ENCODE measurements at regions not wholly inside any gene's neighbourhood (a gene's known extent, or its start where the extent isn't known, plus 50 kb on each side); places are given as distances from the start of the nearest gene placed in this dataset.

GRCh38 chr5:120394259-120394658 lies 69.8 kb upstream of the PRR16 start:
- H3K27me3 ChIP-seq: no peaks in the 10 kb centered on the region
- no peak overlapping the region for H3K27ac ChIP-seq
- TF ChIP-seq CTCF (IDR thresholded peaks at IDR 0.05): no peak
- no peaks in the 10 kb centered on the region for H3K9me3 ChIP-seq
- intact Hi-C loops (cut with DNase I): no loop called here
- DNase-seq: no peak
- no peaks in the 10 kb centered on the region for H3K4me1 ChIP-seq
- H3K9ac ChIP-seq (ENCODE audit: low read depth in 2 of 2, low read length in 2 of 2): no peak overlapping the region
- H3K4me3 ChIP-seq: no peak overlapping the region
- H3K36me3 ChIP-seq: no peaks in the 10 kb centered on the region

GRCh38 chr5:120396186-120396585 lies 67.9 kb upstream of the PRR16 start:
- Histone ChIP-seq H3K27ac (no peak overlapping the region), H3K36me3 (no peaks in the 10 kb centered on the region), H3K9ac (ENCODE audit: low read depth in 2 of 2, low read length in 2 of 2) (no peak overlapping the region), H3K4me1 (no peaks in the 10 kb centered on the region), H3K9me3 (no peaks in the 10 kb centered on the region), H3K4me3 (no peak overlapping the region), H3K27me3 (no peaks in the 10 kb centered on the region)
- no peak for DNase-seq
- intact Hi-C loops (cut with DNase I): no loop called here
- no peak for TF ChIP-seq CTCF (IDR thresholded peaks at IDR 0.05)

GRCh38 chr5:120400356-120400755 lies 63.7 kb upstream of the PRR16 start:
- H3K4me1 ChIP-seq: no peaks in the 10 kb centered on the region
- H3K9ac ChIP-seq (ENCODE audit: low read depth in 2 of 2, low read length in 2 of 2): no peak overlapping the region
- no peaks in the 10 kb centered on the region for H3K36me3 ChIP-seq
- no peaks in the 10 kb centered on the region for H3K9me3 ChIP-seq
- H3K4me3 ChIP-seq: no peak overlapping the region
- H3K27me3 ChIP-seq: no peaks in the 10 kb centered on the region
- DNase-seq: no peak
- H3K27ac ChIP-seq: no peak overlapping the region
- intact Hi-C loops (cut with DNase I): no loop called here
- TF ChIP-seq CTCF (IDR thresholded peaks at IDR 0.05): no peak

- no peak for DNase-seq
- Histone ChIP-seq H3K9me3 (no peaks in the 10 kb centered on the region), H3K4me3 (no peak overlapping the region), H3K27me3 (no peaks in the 10 kb centered on the region), H3K36me3 (no peaks in the 10 kb centered on the region), H3K27ac (no peak overlapping the region), H3K9ac (ENCODE audit: low read depth in 2 of 2, low read length in 2 of 2) (no peak overlapping the region), H3K4me1 (no peaks in the 10 kb centered on the region)
- no peak for TF ChIP-seq CTCF (IDR thresholded peaks at IDR 0.05)
- intact Hi-C loops (cut with DNase I): no loop called here
Measured at GRCh38 chr5:120402606-120403005, 61.5 kb upstream of the PRR16 start.

GRCh38 chr5:120405286-120405864 lies 58.7 kb upstream of the PRR16 start:
- Histone ChIP-seq H3K9ac (ENCODE audit: low read depth in 2 of 2, low read length in 2 of 2) (no peak overlapping the region), H3K27me3 (no peaks in the 10 kb centered on the region), H3K9me3 (no peaks in the 10 kb centered on the region), H3K4me1 (no peaks in the 10 kb centered on the region), H3K4me3 (no peak overlapping the region), H3K36me3 (no peaks in the 10 kb centered on the region), H3K27ac (no peak overlapping the region)
- intact Hi-C loops (cut with DNase I): no loop called here
- no peak for DNase-seq
- TF ChIP-seq CTCF (IDR thresholded peaks at IDR 0.05): no peak

Measured in colonic mucosa (tissue), 4 donors.